Ovary (tissue), 3 donors: ENCODE measurements at regions not wholly inside any gene's neighbourhood (a gene's known extent, or its start where the extent isn't known, plus 50 kb on each side); places are given as distances from the start of the nearest gene placed in this dataset.

ENCODE experiments used
- EP300 ChIP-seq: sonication (generic); formaldehyde crosslinking; IDR thresholded peaks from one replicate; pipeline ENCODE4 v1.6.1; 2017; ENCODE audit warnings: antibody characterized with exemption
- POLR2A ChIP-seq: fragments of 450-650 bp; IDR thresholded peaks from one replicate; pipeline ENCODE4 v1.6.1; 2017; ENCODE audit warnings: antibody characterized with exemption, mild to moderate bottlenecking, moderate library complexity
- TF ChIP-seq, protein P1 (sequence below), 3 donors: fragments of 450-650 bp in 2 of 3; fragments of 200-600 bp in 1 of 3; IDR thresholded peaks; one replicate each; pipeline versions ENCODE4 v1.5.1 to v1.8.0; 2016 to 2022; ENCODE audit warnings: antibody characterized with exemption in 3 of 3, mild to moderate bottlenecking in 1 of 3
- donor health status: DM: no; HTN: no; CAD: no.

DNA sequence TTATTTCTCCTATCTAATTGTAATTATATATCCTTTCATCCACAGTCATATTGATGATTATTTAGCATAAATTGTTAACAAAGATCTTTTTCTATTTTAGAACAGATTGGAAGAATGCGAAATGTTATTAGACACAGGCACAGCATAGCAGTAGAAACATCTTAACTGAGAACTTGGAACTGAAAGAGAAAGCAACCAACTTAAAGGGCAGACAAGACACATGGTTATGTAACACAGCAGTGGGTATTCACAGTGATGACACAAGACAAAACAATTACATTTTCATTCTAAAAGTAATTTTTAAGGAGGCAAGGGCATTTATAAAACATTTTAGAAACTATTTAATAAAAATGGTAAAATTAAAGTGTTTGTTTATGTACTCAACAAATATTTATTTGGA, 57.7 kb upstream of the MEF2C start:
- TF ChIP-seq POLR2A (no peak), EP300 (no peak)
- TF ChIP-seq, protein P1, sequence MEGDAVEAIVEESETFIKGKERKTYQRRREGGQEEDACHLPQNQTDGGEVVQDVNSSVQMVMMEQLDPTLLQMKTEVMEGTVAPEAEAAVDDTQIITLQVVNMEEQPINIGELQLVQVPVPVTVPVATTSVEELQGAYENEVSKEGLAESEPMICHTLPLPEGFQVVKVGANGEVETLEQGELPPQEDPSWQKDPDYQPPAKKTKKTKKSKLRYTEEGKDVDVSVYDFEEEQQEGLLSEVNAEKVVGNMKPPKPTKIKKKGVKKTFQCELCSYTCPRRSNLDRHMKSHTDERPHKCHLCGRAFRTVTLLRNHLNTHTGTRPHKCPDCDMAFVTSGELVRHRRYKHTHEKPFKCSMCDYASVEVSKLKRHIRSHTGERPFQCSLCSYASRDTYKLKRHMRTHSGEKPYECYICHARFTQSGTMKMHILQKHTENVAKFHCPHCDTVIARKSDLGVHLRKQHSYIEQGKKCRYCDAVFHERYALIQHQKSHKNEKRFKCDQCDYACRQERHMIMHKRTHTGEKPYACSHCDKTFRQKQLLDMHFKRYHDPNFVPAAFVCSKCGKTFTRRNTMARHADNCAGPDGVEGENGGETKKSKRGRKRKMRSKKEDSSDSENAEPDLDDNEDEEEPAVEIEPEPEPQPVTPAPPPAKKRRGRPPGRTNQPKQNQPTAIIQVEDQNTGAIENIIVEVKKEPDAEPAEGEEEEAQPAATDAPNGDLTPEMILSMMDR (IDR thresholded peaks at IDR 0.05), result no peak
